ENCODE measurements at regions not wholly inside any gene's neighbourhood (a gene's known extent, or its start where the extent isn't known, plus 50 kb on each side); places are given as distances from the start of the nearest gene placed in this dataset.

DNA sequence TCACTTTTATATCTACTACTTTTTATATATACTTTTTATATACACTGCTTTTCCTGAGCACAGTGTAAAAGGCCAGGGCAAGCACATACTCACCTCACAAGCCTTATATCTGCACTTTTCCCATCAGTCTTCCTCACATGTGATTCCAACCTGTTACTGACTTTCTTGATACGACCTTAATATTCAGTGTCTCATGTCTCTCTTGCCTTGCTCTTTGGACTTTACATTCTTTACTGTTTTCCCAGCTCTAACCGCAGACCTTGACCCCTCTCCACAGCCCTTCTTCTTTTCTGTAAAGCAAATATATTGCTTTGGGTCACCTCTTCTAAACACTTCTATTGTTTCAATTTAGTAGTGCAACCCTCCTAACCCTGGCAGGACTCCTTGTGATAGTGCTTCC lies 353.1 kb upstream of the ANO5 start:
- CTCF ChIA-PET, result interaction anchor here (0.7 kb wide), 1 partner anchor 852 kb away, joined by 3 read pairs; no protein-coding TSS in a partner anchor
- Histone ChIP-seq H3K27ac (ENCODE audit: extremely low read depth, low read depth, low read length) (no peak overlapping the region), H3K4me3 (ENCODE audit: low read depth, low read length) (no peak overlapping the region), H3K4me1 (ENCODE audit: control insufficient read depth, insufficient read depth, low read length) (no peaks in the 10 kb centered on the region), H3K36me3 (ENCODE audit: control insufficient read depth in 2 of 2, insufficient read depth in 1 of 2, low read length in 2 of 2) (no peaks in the 10 kb centered on the region), H3K9me3 (ENCODE audit: control insufficient read depth, insufficient read depth, low read depth, low read length) (no peaks in the 10 kb centered on the region)
- POLR2A ChIA-PET, result no interaction called here
- TF ChIP-seq, protein P1, sequence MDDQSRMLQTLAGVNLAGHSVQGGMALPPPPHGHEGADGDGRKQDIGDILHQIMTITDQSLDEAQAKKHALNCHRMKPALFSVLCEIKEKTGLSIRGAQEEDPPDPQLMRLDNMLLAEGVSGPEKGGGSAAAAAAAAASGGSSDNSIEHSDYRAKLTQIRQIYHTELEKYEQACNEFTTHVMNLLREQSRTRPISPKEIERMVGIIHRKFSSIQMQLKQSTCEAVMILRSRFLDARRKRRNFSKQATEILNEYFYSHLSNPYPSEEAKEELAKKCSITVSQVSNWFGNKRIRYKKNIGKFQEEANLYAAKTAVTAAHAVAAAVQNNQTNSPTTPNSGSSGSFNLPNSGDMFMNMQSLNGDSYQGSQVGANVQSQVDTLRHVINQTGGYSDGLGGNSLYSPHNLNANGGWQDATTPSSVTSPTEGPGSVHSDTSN (CRISPR knock-in tag; IDR thresholded peaks at IDR 0.05), result no peak
- TF ChIP-seq ZNF221 (tag by site-specific recombination; IDR thresholded peaks at IDR 0.05; ENCODE audit: borderline replicate concordance), result no peak
- TF ChIP-seq ZNF426 (tag by site-specific recombination; IDR thresholded peaks at IDR 0.05), result no peak
- no peak for TF ChIP-seq KLF10 (tag by site-specific recombination; IDR thresholded peaks at IDR 0.05)
- TF ChIP-seq ZNF157 (tag by site-specific recombination; IDR thresholded peaks at IDR 0.05), result no peak
- no peak for TF ChIP-seq ZNF311 (tag by site-specific recombination; IDR thresholded peaks at IDR 0.05; ENCODE audit: borderline replicate concordance)
- TF ChIP-seq, protein P2, sequence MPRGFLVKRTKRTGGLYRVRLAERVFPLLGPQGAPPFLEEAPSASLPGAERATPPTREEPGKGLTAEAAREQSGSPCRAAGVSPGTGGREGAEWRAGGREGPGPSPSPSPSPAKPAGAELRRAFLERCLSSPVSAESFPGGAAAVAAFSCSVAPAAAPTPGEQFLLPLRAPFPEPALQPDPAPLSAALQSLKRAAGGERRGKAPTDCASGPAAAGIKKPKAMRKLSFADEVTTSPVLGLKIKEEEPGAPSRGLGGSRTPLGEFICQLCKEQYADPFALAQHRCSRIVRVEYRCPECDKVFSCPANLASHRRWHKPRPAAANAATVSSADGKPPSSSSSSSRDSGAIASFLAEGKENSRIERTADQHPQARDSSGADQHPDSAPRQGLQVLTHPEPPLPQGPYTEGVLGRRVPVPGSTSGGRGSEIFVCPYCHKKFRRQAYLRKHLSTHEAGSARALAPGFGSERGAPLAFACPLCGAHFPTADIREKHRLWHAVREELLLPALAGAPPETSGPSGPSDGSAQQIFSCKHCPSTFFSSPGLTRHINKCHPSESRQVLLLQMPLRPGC (tag by site-specific recombination; IDR thresholded peaks at IDR 0.05), result no peak
- TF ChIP-seq KLF8 (tag by site-specific recombination; IDR thresholded peaks at IDR 0.05), result no peak
- TF ChIP-seq ZNF707 (tag by site-specific recombination; IDR thresholded peaks at IDR 0.05), result no peak
- no peak for TF ChIP-seq ZNF664 (tag by site-specific recombination; IDR thresholded peaks at IDR 0.05)
- TF ChIP-seq GLIS2 (tag by site-specific recombination; IDR thresholded peaks at IDR 0.05), result no peak
- TF ChIP-seq ZNF202 (tag by site-specific recombination; IDR thresholded peaks at IDR 0.05; ENCODE audit: borderline replicate concordance), result no peak
- no peak for TF ChIP-seq ZNF670 (tag by site-specific recombination; IDR thresholded peaks at IDR 0.05; ENCODE audit: low read depth)
- no peak for TF ChIP-seq ZNF560 (tag by site-specific recombination; IDR thresholded peaks at IDR 0.05; ENCODE audit: borderline replicate concordance)
- no peak for TF ChIP-seq ZNF654 (tag by site-specific recombination; IDR thresholded peaks at IDR 0.05; ENCODE audit: low read depth)

DNA sequence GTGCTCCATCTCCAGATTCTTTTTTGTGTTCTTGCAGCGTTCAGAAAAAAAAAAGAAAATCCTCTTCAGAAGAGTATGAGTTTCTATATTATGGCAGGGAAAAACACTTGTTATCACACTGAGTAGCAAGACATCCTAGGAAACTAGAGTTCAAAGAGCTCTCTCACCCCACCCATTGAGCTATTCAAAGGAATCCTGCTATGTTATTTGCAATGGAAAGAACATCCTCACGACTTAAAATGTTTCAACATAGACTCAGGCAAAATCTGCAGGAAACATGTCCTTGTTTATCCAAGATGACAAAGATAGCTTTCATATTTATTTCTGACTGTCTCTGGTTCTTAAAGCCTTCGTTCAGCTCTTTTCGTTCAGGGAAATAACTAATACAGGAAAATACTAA lies 331.6 kb upstream of the ANO5 start:
- H3K4me1 ChIP-seq (ENCODE audit: control insufficient read depth, insufficient read depth, low read length), result no peaks in the 10 kb centered on the region
- no peak overlapping the region for H3K27ac ChIP-seq (ENCODE audit: extremely low read depth, low read depth, low read length)
- H3K4me3 ChIP-seq (ENCODE audit: low read depth, low read length), result no peak overlapping the region
- ChIA-PET CTCF (no interaction called here), POLR2A (no interaction called here)
- H3K9me3 ChIP-seq (ENCODE audit: control insufficient read depth, insufficient read depth, low read depth, low read length), result no peaks in the 10 kb centered on the region
- TF ChIP-seq SALL2 (tag by site-specific recombination; IDR thresholded peaks at IDR 0.05; ENCODE audit: borderline replicate concordance) (no peak), ZNF157 (tag by site-specific recombination; IDR thresholded peaks at IDR 0.05) (no peak), ZFP41 (tag by site-specific recombination; IDR thresholded peaks at IDR 0.05; ENCODE audit: borderline replicate concordance) (no peak), REPIN1 (tag by site-specific recombination; IDR thresholded peaks at IDR 0.05; ENCODE audit: low read depth) (no peak), EGR2 (tag by site-specific recombination; IDR thresholded peaks at IDR 0.05; ENCODE audit: low read depth) (no peak), ZNF239 (tag by site-specific recombination; IDR thresholded peaks at IDR 0.05) (no peak), ZNF837 (tag by site-specific recombination; IDR thresholded peaks at IDR 0.05) (no peak), ZNF274 (IDR thresholded peaks at IDR 0.05; ENCODE audit: low read length) (no peak), ZNF274 (tag by site-specific recombination; IDR thresholded peaks at IDR 0.05; ENCODE audit: borderline replicate concordance) (no peak), ZNF394 (tag by site-specific recombination; IDR thresholded peaks at IDR 0.05; ENCODE audit: borderline replicate concordance) (no peak), GLI2 (tag by site-specific recombination; IDR thresholded peaks at IDR 0.05; ENCODE audit: borderline replicate concordance, low read depth) (no peak), ZNF248 (tag by site-specific recombination; IDR thresholded peaks at IDR 0.05) (no peak), ZNF324 (tag by site-specific recombination; IDR thresholded peaks at IDR 0.05) (no peak)
- H3K36me3 ChIP-seq (ENCODE audit: control insufficient read depth in 2 of 2, insufficient read depth in 1 of 2, low read length in 2 of 2), result no peaks in the 10 kb centered on the region

Data from HEK293 (cell line).